OCI-LY1 (cell line): ENCODE measurements at regions not wholly inside any gene's neighbourhood (a gene's known extent, or its start where the extent isn't known, plus 50 kb on each side); places are given as distances from the start of the nearest gene placed in this dataset.

Experiments
- H2AFZ ChIP-seq: fragments of 200-600 bp; sonication (generic), shearing (Covaris generic); 2 replicates; pipeline ENCODE4 v1.6.0; 2014; ENCODE audit warnings: antibody characterized with exemption, mild to moderate bottlenecking, low read length
- H3F3A ChIP-seq: fragments of 200-600 bp; sonication (generic), shearing (Covaris generic); 2 replicates; pipeline ENCODE4 v1.6.0; 2014; ENCODE audit warnings: mild to moderate bottlenecking, antibody characterized with exemption, low read length, moderate library complexity; ENCODE audit not compliant: insufficient read depth
- H3K27ac ChIP-seq: fragments of 200-600 bp; sonication (generic); 2 replicates; pipeline ENCODE4 v1.5.1; 2014; ENCODE audit warnings: low read length, mixed run types, mild to moderate bottlenecking, low read depth; ENCODE audit not compliant: poor library complexity, severe bottlenecking
- H3K27me3 ChIP-seq: fragments of 200-600 bp; sonication (generic); 2 replicates; pipeline ENCODE4 v1.6.0; 2014; ENCODE audit warnings: antibody characterized with exemption, mild to moderate bottlenecking, low read length, moderate library complexity; ENCODE audit not compliant: insufficient read depth
- H3K36me3 ChIP-seq: fragments of 200-600 bp; sonication (generic); 2 replicates; pipeline ENCODE4 v1.6.1; 2014; ENCODE audit warnings: mild to moderate bottlenecking, antibody characterized with exemption, low read length, moderate library complexity, mixed read lengths; ENCODE audit not compliant: insufficient read depth
- H3K4me1 ChIP-seq: fragments of 200-600 bp; sonication (generic); 2 replicates; pipeline ENCODE4 v1.5.1; 2014; ENCODE audit warnings: mild to moderate bottlenecking, low read length, moderate library complexity; ENCODE audit not compliant: insufficient read depth, severe bottlenecking
- H3K4me2 ChIP-seq: fragments of 200-600 bp; sonication (generic), shearing (Covaris generic); 2 replicates; pipeline ENCODE4 v1.6.1; 2014; ENCODE audit warnings: low read length
- H3K4me3 ChIP-seq: fragments of 200-600 bp; sonication (generic); 2 replicates; pipeline ENCODE4 v1.5.1; 2014; ENCODE audit warnings: low read length, low read depth, mild to moderate bottlenecking, mixed read lengths; ENCODE audit not compliant: poor library complexity, severe bottlenecking
- H3K79me2 ChIP-seq: fragments of 200-600 bp; shearing (Covaris generic); 2 replicates; pipeline ENCODE4 v1.6.1; 2016; ENCODE audit warnings: mixed run types, low read length, mixed read lengths; ENCODE audit not compliant: insufficient read depth
- H3K9ac ChIP-seq: fragments of 200-600 bp; sonication (generic), shearing (Covaris generic); 2 replicates; pipeline ENCODE4 v1.6.1; 2014; ENCODE audit warnings: mild to moderate bottlenecking, low read length, mixed read lengths
- H3K9me2 ChIP-seq: fragments of 200-600 bp; sonication (generic), shearing (Covaris generic); 2 replicates; pipeline ENCODE4 v1.6.1; 2014; ENCODE audit warnings: low read depth, mild to moderate bottlenecking, low read length, mixed read lengths
- H3K9me3 ChIP-seq: fragments of 200-600 bp; shearing (Covaris generic); 2 replicates; pipeline ENCODE4 v1.6.1; 2014; ENCODE audit warnings: low read length, mixed read lengths
- H4K20me1 ChIP-seq: fragments of 200-600 bp; sonication (generic), shearing (Covaris generic); 2 replicates; pipeline ENCODE4 v1.6.0; 2016; ENCODE audit warnings: mild to moderate bottlenecking, low read length; ENCODE audit not compliant: insufficient read depth
- CTCF ChIP-seq: fragments of 200-600 bp; sonication (generic), shearing (Covaris generic); IDR thresholded peaks from 2 replicates; pipeline ENCODE4 v1.5.1; 2017; ENCODE audit warnings: mild to moderate bottlenecking, antibody characterized with exemption, low read length, moderate library complexity, mixed read lengths
- EZH2 ChIP-seq: fragments of 200-600 bp; sonication (generic), shearing (Covaris generic); IDR thresholded peaks from 2 replicates; pipeline ENCODE4 v1.8.0; 2017; ENCODE audit warnings: borderline replicate concordance, mixed run types, mild to moderate bottlenecking, antibody characterized with exemption, low read length, moderate library complexity, mixed read lengths

DNA sequence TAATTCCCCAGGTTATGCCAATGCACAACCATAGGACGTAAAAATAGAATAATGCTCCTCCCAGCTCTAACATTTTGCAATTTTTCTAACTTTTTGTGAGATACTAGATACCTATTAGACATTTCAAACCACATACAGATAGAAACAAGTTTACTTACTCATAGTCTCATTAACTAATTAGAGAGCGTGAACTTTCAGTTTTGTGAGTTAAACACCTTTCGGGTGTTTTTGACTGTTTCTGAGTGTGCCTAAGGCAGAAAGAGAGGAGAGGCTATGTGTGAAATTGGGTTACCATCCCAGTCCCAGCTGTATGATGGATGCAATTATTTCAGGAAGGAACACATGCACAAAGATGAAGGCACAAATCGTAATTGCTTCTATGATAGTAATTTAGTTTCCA is 300.4 kb upstream of the POU1F1 start:
- Histone ChIP-seq H3K4me2 (no peak overlapping the region), H3K9me2 (no peaks in the 10 kb centered on the region), H3F3A (no peaks in the 10 kb centered on the region), H3K4me1 (no peaks in the 10 kb centered on the region), H3K9me3 (no peaks in the 10 kb centered on the region), H3K27ac (no peak overlapping the region), H3K9ac (no peak overlapping the region), H2AFZ (no peak overlapping the region), H3K27me3 (no peaks in the 10 kb centered on the region), H3K4me3 (no peak overlapping the region), H4K20me1 (no peaks in the 10 kb centered on the region), H3K79me2 (no peaks in the 10 kb centered on the region), H3K36me3 (no peaks in the 10 kb centered on the region)
- TF ChIP-seq EZH2, result no peak

DNA sequence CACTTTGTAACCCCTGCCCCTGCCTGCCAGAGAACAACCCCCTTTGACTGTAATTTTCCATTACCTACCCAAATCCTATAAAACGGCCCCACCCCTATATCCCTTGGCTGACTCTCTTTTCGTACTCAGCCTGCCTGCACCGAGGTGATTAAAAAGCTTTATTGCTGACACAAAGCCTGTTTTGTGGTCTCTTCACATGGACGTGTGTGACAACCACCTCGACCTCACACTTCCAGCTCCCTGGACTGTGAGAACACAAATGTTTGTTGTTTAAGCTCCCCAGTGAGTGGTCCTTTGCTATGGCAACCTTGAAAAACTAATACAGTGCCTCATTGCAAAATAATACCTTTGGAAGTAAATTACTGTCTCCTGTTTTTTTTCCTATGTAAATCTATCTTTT is 299.2 kb upstream of the POU1F1 start:
- Histone ChIP-seq H3K9me3 (no peaks in the 10 kb centered on the region), H3F3A (no peaks in the 10 kb centered on the region), H3K27me3 (no peaks in the 10 kb centered on the region), H3K9me2 (no peaks in the 10 kb centered on the region), H2AFZ (no peak overlapping the region), H4K20me1 (no peaks in the 10 kb centered on the region), H3K4me3 (no peak overlapping the region), H3K9ac (no peak overlapping the region), H3K36me3 (no peaks in the 10 kb centered on the region), H3K79me2 (no peaks in the 10 kb centered on the region), H3K4me2 (no peak overlapping the region), H3K27ac (no peak overlapping the region), H3K4me1 (no peaks in the 10 kb centered on the region)
- TF ChIP-seq EZH2 (no peak), CTCF (no peak)

- H3K9me3 ChIP-seq, result no peaks in the 10 kb centered on the region
- TF ChIP-seq EZH2 (no peak), CTCF (no peak)
These were observed 291.9 kb upstream of the POU1F1 start for GRCh38 chr3:87568331-87568730.

GRCh38 chr3:87564438-87564837 is 288.1 kb upstream of the POU1F1 start:
- H3K9me3 ChIP-seq, result no peaks in the 10 kb centered on the region
- H2AFZ ChIP-seq, result no peak overlapping the region
- no peak overlapping the region for H3K9ac ChIP-seq
- no peaks in the 10 kb centered on the region for H3K36me3 ChIP-seq
- no peaks in the 10 kb centered on the region for H3K27me3 ChIP-seq
- H3K4me1 ChIP-seq, result no peaks in the 10 kb centered on the region
- H3K9me2 ChIP-seq, result no peaks in the 10 kb centered on the region
- no peak overlapping the region for H3K27ac ChIP-seq
- H3K4me2 ChIP-seq, result no peak overlapping the region
- no peak overlapping the region for H3K4me3 ChIP-seq
- TF ChIP-seq CTCF, result no peak
- TF ChIP-seq EZH2, result no peak
- no peaks in the 10 kb centered on the region for H4K20me1 ChIP-seq
- H3F3A ChIP-seq, result no peaks in the 10 kb centered on the region
- no peaks in the 10 kb centered on the region for H3K79me2 ChIP-seq

More at GRCh38 chr3:87568331-87568730, 291.9 kb upstream of the POU1F1 start:
- Histone ChIP-seq H3K36me3 (no peaks in the 10 kb centered on the region), H3K4me3 (no peak overlapping the region), H3K9me2 (no peaks in the 10 kb centered on the region), H3F3A (no peaks in the 10 kb centered on the region), H2AFZ (no peak overlapping the region), H3K79me2 (no peaks in the 10 kb centered on the region), H3K4me2 (no peak overlapping the region), H3K27ac (no peak overlapping the region), H3K27me3 (no peaks in the 10 kb centered on the region), H3K4me1 (no peaks in the 10 kb centered on the region), H4K20me1 (no peaks in the 10 kb centered on the region), H3K9ac (no peak overlapping the region)
